Right lobe of liver (tissue), 4 donors: ENCODE measurements at regions not wholly inside any gene's neighbourhood (a gene's known extent, or its start where the extent isn't known, plus 50 kb on each side); places are given as distances from the start of the nearest gene placed in this dataset.

Experiments used
- CTCF ChIP-seq, 4 donors: fragments of 200-600 bp in 3 of 4; fragments of 450-650 bp in 1 of 4; IDR thresholded peaks; one replicate each; pipeline versions ENCODE4 v1.5.1 to v1.8.0; 2016 to 2022; ENCODE audit warnings: antibody characterized with exemption in 4 of 4, mild to moderate bottlenecking in 2 of 4
- POLR2A ChIP-seq: fragments of 450-650 bp; IDR thresholded peaks from one replicate; pipeline ENCODE4 v1.6.1; 2017; ENCODE audit warnings: antibody characterized with exemption, mild to moderate bottlenecking
- donor health status: DM: no; HTN: no; CAD: no.
- donor health status: DM: no; HTN: no; CAD: no.
- donor health status: DM: no; HTN: yes; CAD: no.

- TF ChIP-seq CTCF (IDR thresholded peaks at IDR 0.05) (no peak), POLR2A (no peak)
Measured at GRCh38 chr9:36485647-36486328, 85.7 kb upstream of the RNF38 start.
